Breast epithelium (tissue), 4 donors: ENCODE measurements at regions not wholly inside any gene's neighbourhood (a gene's known extent, or its start where the extent isn't known, plus 50 kb on each side); places are given as distances from the start of the nearest gene placed in this dataset.
"Not testable (repeated sequence)": the region's sequence is repeated elsewhere in the genome, so short reads cannot be mapped to it uniquely, and the experiment has no call there.

Experiments used
- DNase-seq, 2 donors: peaks; one replicate each; pipeline ENCODE4 v3.0.0-alpha.2; 2019; ENCODE audit warnings: low spot score in 2 of 2
- H3K27ac ChIP-seq, 2 donors: fragments of 200-600 bp; sonication (generic) in 1 of 2; one replicate each; pipeline ENCODE4 v1.5.1; 2016 to 2019; ENCODE audit warnings: mild to moderate bottlenecking in 1 of 2
- H3K27me3 ChIP-seq, 2 donors: fragments of 200-600 bp; sonication (generic) in 1 of 2; one replicate each; pipeline versions ENCODE4 v1.5.1 to v1.6.0; 2017 to 2019; ENCODE audit warnings: control low read depth in 1 of 2, mild to moderate bottlenecking in 1 of 2
- H3K36me3 ChIP-seq: fragments of 200-600 bp; one replicate; pipeline ENCODE4 v1.5.1; 2019
- H3K4me1 ChIP-seq, 2 donors: fragments of 200-600 bp; sonication (generic); one replicate each; pipeline ENCODE4 v1.5.1; 2016 to 2019; ENCODE audit warnings: control low read depth in 1 of 2
- H3K4me3 ChIP-seq, 3 donors: fragments of 200-600 bp; sonication (generic); 1 replicate in 2 of 3; 2 replicates in 1 of 3; pipeline ENCODE4 v1.5.1; 2016 to 2019; ENCODE audit warnings: mild to moderate bottlenecking in 3 of 3, moderate library complexity in 2 of 3
- H3K9me3 ChIP-seq, 2 donors: fragments of 200-600 bp; sonication (generic) in 1 of 2; one replicate each; pipeline ENCODE4 v1.5.1; 2016 to 2019; ENCODE audit warnings: control low read depth in 1 of 2
- CTCF ChIP-seq, 3 donors: fragments of 450-650 bp; IDR thresholded peaks; one replicate each; pipeline ENCODE4 v1.5.1; 2016 to 2017; ENCODE audit warnings: antibody characterized with exemption in 3 of 3, mild to moderate bottlenecking in 3 of 3, moderate library complexity in 3 of 3
- POLR2A ChIP-seq: fragments of 450-650 bp; IDR thresholded peaks from one replicate; pipeline ENCODE4 v1.6.1; 2016; ENCODE audit warnings: antibody characterized with exemption, mild to moderate bottlenecking, moderate library complexity
- POLR2AphosphoS5 ChIP-seq, 3 donors: sonication (generic); formaldehyde crosslinking; IDR thresholded peaks; one replicate each; pipeline ENCODE4 v1.6.1; 2017; ENCODE audit warnings: antibody characterized with exemption in 3 of 3
- intact Hi-C: fragments of 100-400 bp; cut with DNase I; formaldehyde crosslinking; loops from one replicate; pipeline ENCODE4 v1.15.1; 2023; ENCODE audit warnings: low total_unique reads

GRCh38 chr6:86042214-86042613 lies 399.5 kb upstream of the SYNCRIP start:
- no peak overlapping the region for H3K27ac ChIP-seq
- H3K27me3 ChIP-seq = no peaks in the 10 kb centered on the region
- H3K36me3 ChIP-seq = no peaks in the 10 kb centered on the region
- no peak overlapping the region for H3K4me3 ChIP-seq
- DNase-seq = no peak
- H3K4me1 ChIP-seq = no peaks in the 10 kb centered on the region
- no peak for TF ChIP-seq POLR2A
- TF ChIP-seq CTCF (IDR thresholded peaks at IDR 0.05) = no peak
- no peak for TF ChIP-seq POLR2AphosphoS5 (IDR thresholded peaks at IDR 0.05)
- intact Hi-C loops = no loop called here
- peaks cover 0 to 3% of the 10 kb centered on the region in 2 donors for H3K9me3 ChIP-seq

GRCh38 chr6:86031713-86032112 lies 389.0 kb upstream of the SYNCRIP start:
- no peak overlapping the region for H3K27ac ChIP-seq
- no peaks in the 10 kb centered on the region for H3K36me3 ChIP-seq
- no peaks in the 10 kb centered on the region for H3K4me1 ChIP-seq
- H3K9me3 ChIP-seq = no peaks in the 10 kb centered on the region
- no peaks in the 10 kb centered on the region for H3K27me3 ChIP-seq
- TF ChIP-seq POLR2A (no peak), POLR2AphosphoS5 (IDR thresholded peaks at IDR 0.05) (no peak), CTCF (IDR thresholded peaks at IDR 0.05) (no peak)
- intact Hi-C loops = no loop called here
- no peak overlapping the region for H3K4me3 ChIP-seq
- DNase-seq = no peak

DNA sequence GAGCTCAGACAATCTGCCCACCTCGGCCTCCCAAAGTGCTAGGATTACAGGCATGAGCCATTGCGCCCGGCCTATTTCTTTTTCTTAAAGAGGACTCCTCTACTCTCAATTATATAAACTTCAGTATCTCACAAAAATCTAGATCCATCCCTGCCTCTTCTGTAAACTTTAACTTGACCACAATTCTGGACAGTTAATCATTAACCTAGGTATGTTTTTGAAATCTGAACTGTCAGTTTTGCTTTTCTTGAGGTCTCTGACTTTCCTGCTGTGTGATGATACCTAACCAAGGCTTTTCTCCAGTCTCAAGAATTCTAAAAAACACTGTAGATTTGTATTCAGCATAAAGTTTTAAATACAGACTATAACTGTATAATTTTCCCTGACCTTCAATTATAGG lies 388.2 kb upstream of the SYNCRIP start:
- intact Hi-C loops = no loop called here
- no peak overlapping the region for H3K4me3 ChIP-seq
- H3K9me3 ChIP-seq = no peaks in the 10 kb centered on the region
- TF ChIP-seq CTCF (IDR thresholded peaks at IDR 0.05) = no peak
- TF ChIP-seq POLR2A = no peak
- TF ChIP-seq POLR2AphosphoS5 (IDR thresholded peaks at IDR 0.05) = no peak
- no peaks in the 10 kb centered on the region for H3K27me3 ChIP-seq
- no peak overlapping the region for H3K27ac ChIP-seq
- DNase-seq = no peak
- H3K36me3 ChIP-seq = no peaks in the 10 kb centered on the region
- H3K4me1 ChIP-seq = no peaks in the 10 kb centered on the region

DNA sequence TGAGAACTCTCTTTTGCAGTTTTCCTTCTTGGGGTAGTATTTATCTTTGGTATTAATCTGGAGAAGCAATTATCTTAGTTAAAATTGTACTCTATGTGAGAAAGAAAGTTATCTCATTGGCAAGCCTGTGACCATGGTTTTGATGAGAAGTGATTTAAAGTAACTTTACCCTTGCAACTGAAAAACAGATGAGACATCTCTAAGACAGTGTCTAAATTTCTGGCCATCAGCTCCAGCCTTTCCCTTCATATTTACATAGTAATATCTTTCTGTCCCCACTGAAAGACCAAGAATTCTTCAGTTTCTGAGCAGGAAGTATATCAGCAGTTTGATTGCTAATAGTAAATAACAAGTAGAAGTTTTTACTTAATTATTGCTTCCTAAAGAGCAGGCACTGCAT lies 386.1 kb upstream of the SYNCRIP start:
- no peak for DNase-seq
- no peaks in the 10 kb centered on the region for H3K4me1 ChIP-seq
- H3K4me3 ChIP-seq = no peak overlapping the region
- TF ChIP-seq POLR2AphosphoS5 (IDR thresholded peaks at IDR 0.05) (no peak), CTCF (IDR thresholded peaks at IDR 0.05) (no peak), POLR2A (no peak)
- no peaks in the 10 kb centered on the region for H3K27me3 ChIP-seq
- H3K36me3 ChIP-seq = no peaks in the 10 kb centered on the region
- no peaks in the 10 kb centered on the region for H3K9me3 ChIP-seq
- intact Hi-C loops = no loop called here
- H3K27ac ChIP-seq = no peak overlapping the region

DNA sequence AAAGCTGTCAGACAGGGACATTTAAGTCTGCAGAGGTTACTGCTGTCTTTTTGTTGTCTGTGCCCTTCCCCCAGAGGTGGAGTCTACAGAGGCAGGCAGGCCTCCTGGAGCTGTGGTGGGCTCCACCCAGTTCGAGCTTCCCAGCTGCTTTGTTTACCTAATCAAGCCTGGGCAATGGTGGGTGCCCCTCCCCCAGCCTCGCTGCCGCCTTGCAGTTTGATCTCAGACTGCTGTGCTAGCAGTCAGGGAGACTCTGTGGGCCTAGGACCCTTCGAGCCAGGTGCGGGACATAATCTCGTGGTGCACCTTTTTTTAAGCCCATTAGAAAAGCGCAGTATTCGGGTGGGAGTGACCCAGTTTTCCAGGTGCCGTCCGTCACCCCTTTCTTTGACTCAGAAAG lies 384.2 kb upstream of the SYNCRIP start:
- intact Hi-C loops, DNase-seq, H3K4me1 ChIP-seq, H3K27ac ChIP-seq, H3K27me3 ChIP-seq, H3K4me3 ChIP-seq, H3K36me3 ChIP-seq, H3K9me3 ChIP-seq: not testable (repeated sequence)

DNA sequence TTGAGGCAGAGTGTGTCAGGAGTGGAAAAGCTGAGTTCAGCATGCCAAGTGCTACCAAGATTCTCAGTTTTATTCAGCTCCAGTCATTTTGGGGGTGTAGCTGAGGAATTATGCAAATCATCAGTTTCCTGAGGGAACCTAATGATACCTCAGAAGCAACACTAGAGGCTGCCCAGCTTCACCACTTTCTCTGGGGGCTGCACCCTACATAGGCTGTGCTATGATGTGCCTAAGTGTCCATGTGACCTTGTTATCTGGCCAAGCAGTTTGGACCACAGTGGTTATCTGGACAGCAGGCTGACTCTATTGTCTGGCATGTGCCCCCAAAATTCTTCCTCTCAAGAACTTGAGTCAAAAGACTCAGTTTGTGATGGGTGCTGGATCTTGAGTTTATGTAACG lies 374.6 kb upstream of the SYNCRIP start:
- intact Hi-C loops = no loop called here
- H3K9me3 ChIP-seq = no peaks in the 10 kb centered on the region
- H3K36me3 ChIP-seq = no peaks in the 10 kb centered on the region
- H3K4me3 ChIP-seq = no peak overlapping the region
- no peak for DNase-seq
- H3K4me1 ChIP-seq = no peaks in the 10 kb centered on the region
- H3K27me3 ChIP-seq = no peaks in the 10 kb centered on the region
- TF ChIP-seq POLR2A (no peak), POLR2AphosphoS5 (IDR thresholded peaks at IDR 0.05) (no peak), CTCF (IDR thresholded peaks at IDR 0.05) (no peak)
- H3K27ac ChIP-seq = no peak overlapping the region
